ENCODE measurements at regions not wholly inside any gene's neighbourhood (a gene's known extent, or its start where the extent isn't known, plus 50 kb on each side); places are given as distances from the start of the nearest gene placed in this dataset.

DNA sequence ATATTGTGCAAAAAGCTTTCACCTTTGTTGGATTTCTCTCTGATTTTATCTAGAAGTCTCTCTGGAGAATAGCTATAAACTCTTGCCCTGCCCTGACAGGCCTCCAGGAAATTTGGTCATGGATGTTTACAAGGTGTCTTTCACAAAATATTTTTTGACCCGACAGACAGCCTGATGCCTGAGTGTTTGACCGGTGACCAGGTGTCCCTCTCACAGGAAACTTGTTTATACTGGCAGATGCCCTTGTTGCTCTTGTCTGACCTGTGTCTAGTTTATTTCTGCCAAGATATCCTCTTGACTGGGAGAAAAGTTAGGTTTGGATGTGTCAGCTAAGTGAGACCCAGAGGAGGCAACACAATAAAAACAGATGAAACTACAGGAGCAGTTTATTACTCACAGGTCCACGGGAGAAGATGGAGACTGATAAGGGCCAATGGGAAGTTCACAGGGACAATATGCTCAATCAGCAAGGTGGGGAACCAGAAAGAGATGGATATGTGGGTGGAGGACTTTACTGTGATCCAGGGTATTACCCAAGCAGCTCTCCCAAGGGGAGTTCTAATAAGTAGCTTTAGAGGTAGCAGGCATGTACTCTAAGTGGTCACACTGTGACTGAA is 243.3 kb downstream of the ARAP2 start:
- no peak for TF ChIP-seq GATA3 (IDR thresholded peaks at IDR 0.05; ENCODE audit: low read depth, low read length)
- no peak for TF ChIP-seq GATA2 (IDR thresholded peaks at IDR 0.05; ENCODE audit: low read depth, low read length)

Measured in SH-SY5Y (cell line).